Activated CD4-positive, alpha-beta memory T cell treated with anti-CD3 and anti-CD28 coated beads, Interleukin-2, amount 10 ng/mL, durations not matched to agents 7 days and 5 days (primary cell): ENCODE measurements at regions not wholly inside any gene's neighbourhood (a gene's known extent, or its start where the extent isn't known, plus 50 kb on each side); places are given as distances from the start of the nearest gene placed in this dataset.

Source experiments
- CTCF ChIA-PET: fragments of 350-600 bp; sonication (Branson Sonifier 250); formaldehyde crosslinking; loops from one replicate; lab custom pipeline; 2021; ENCODE audit warnings: antibody characterized with exemption, inconsistent platforms; lab: Charles Lee
- POLR2A ChIA-PET: fragments of 350-600 bp; sonication (Branson Sonifier 250); formaldehyde crosslinking; loops from one replicate; lab custom pipeline; 2021; ENCODE audit warnings: antibody characterized with exemption; lab: Charles Lee
- DNase-seq: peaks from one replicate; pipeline ENCODE4 v3.0.0-alpha.2; 2020
- H3K27ac Mint-ChIP-seq: one replicate; pipeline ENCODE4 v1.8.0; 2021; ENCODE audit warnings: mild to moderate bottlenecking, mixed read lengths
- H3K27me3 Mint-ChIP-seq: one replicate; pipeline ENCODE4 v1.8.0; 2021; ENCODE audit warnings: mixed read lengths
- H3K36me3 Mint-ChIP-seq: one replicate; pipeline ENCODE4 v1.8.0; 2021; ENCODE audit warnings: low read depth, mixed read lengths
- H3K4me1 Mint-ChIP-seq: one replicate; pipeline ENCODE4 v1.8.0; 2021; ENCODE audit warnings: mixed read lengths
- H3K4me3 Mint-ChIP-seq: one replicate; pipeline ENCODE4 v1.8.0; 2021; ENCODE audit warnings: mild to moderate bottlenecking, mixed read lengths
- H3K9me3 Mint-ChIP-seq: one replicate; pipeline ENCODE4 v1.8.0; 2021; ENCODE audit warnings: mixed read lengths

- no peak for DNase-seq
- POLR2A ChIA-PET: no interaction called here
- Mint-ChIP-seq H3K27ac (no peak overlapping the region), H3K4me1 (no peaks in the 10 kb centered on the region), H3K36me3 (no peaks in the 10 kb centered on the region), H3K27me3 (peaks cover 3% of the 10 kb centered on the region), H3K4me3 (no peak overlapping the region), H3K9me3 (peaks cover 6% of the 10 kb centered on the region)
- CTCF ChIA-PET: interaction anchor here (1.0 kb wide), 1 partner anchor 319 kb away, joined by 3 read pairs; no protein-coding TSS in a partner anchor
Measured at GRCh38 chr13:26503826-26504594, 53.5 kb upstream of the WASF3 start.
